NCI-H2227 treated with DMSO at 0.1 percent for 48 hours (cell line): ENCODE measurements at regions not wholly inside any gene's neighbourhood (a gene's known extent, or its start where the extent isn't known, plus 50 kb on each side); places are given as distances from the start of the nearest gene placed in this dataset.
"Not testable (repeated sequence)": the region's sequence is repeated elsewhere in the genome, so short reads cannot be mapped to it uniquely, and the experiment has no call there.

Source experiments
- DNase-seq: peaks from one replicate; lab custom pipeline; 2025; lab: John Stamatoyannopoulos, UW

- peak; percentile 90 for DNase-seq
Measured at GRCh38 chr6:27772261-27773001, 139.8 kb downstream of the OR2B2 start.

- DNase-seq = no peak
Measured at GRCh38 chr6:27771235-27771634, 141.0 kb downstream of the OR2B2 start.

GRCh38 chr6:27770724-27771123 is 141.5 kb downstream of the OR2B2 start:
- no peak for DNase-seq

- DNase-seq = no peak
Measured at GRCh38 chr6:27768556-27768955, 143.6 kb downstream of the OR2B2 start.

- DNase-seq = no peak
Measured at GRCh38 chr6:27767851-27768250, 144.3 kb downstream of the OR2B2 start.

- no peak for DNase-seq
Measured at GRCh38 chr6:27766405-27766804, 145.8 kb downstream of the OR2B2 start.

GRCh38 chr6:27765028-27765590 is 147.1 kb downstream of the OR2B2 start:
- no peak for DNase-seq

GRCh38 chr6:27761391-27761790 is 150.8 kb downstream of the OR2B2 start:
- no peak for DNase-seq

- DNase-seq = no peak
Measured at GRCh38 chr6:27760464-27760863, 151.7 kb downstream of the OR2B2 start.

- DNase-seq = no peak
Measured at GRCh38 chr6:27759930-27760329, 152.3 kb downstream of the OR2B2 start.

- DNase-seq = no peak
Measured at GRCh38 chr6:27758491-27758890, 153.7 kb downstream of the OR2B2 start.

- peak; percentile 56 for DNase-seq
Measured at GRCh38 chr6:27757307-27757706, 154.9 kb downstream of the OR2B2 start.

GRCh38 chr6:27755768-27756167 is 156.4 kb downstream of the OR2B2 start:
- DNase-seq = no peak

- DNase-seq = no peak
Measured at GRCh38 chr6:27754408-27754782, 157.8 kb downstream of the OR2B2 start.

GRCh38 chr6:27753668-27754407 is 158.4 kb downstream of the OR2B2 start:
- DNase-seq = peak; percentile 95

GRCh38 chr6:27752038-27752885 is 159.9 kb downstream of the OR2B2 start:
- peak; percentile 89 for DNase-seq

- DNase-seq = no peak
Measured at GRCh38 chr6:27748661-27749060, 163.5 kb downstream of the OR2B2 start.

- no peak for DNase-seq
Measured at GRCh38 chr6:27747637-27748036, 164.6 kb downstream of the OR2B2 start.

- not testable (repeated sequence) for DNase-seq
Measured at GRCh38 chr6:27746860-27747259, 165.3 kb downstream of the OR2B2 start.

GRCh38 chr6:27743787-27744186 is 168.4 kb downstream of the OR2B2 start:
- no peak for DNase-seq

- DNase-seq = peak; percentile 12
Measured at GRCh38 chr6:27742833-27743573, 169.2 kb downstream of the OR2B2 start.

GRCh38 chr6:27739902-27740301 is 172.3 kb downstream of the OR2B2 start:
- not testable (repeated sequence) for DNase-seq
